ENCODE measurements at regions not wholly inside any gene's neighbourhood (a gene's known extent, or its start where the extent isn't known, plus 50 kb on each side); places are given as distances from the start of the nearest gene placed in this dataset.

DNA sequence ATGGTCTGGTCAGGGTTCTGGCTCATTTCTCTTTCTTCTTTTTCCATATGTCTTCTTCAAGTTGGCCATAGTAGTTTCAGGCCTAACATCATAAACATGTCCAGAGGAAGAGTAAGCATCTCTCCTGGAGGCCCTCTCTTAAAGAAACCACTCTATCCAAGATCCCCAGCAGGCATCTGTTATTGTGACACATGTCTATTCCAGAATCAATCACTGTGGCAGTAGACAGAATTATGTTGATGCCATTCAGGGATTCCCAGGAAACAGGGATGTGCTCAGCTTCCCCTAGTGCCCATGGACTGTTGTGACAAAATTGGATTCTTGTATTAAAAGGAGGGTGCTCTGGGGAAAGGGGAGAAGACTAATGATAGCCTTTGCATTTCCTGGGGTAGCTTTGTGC, 224.0 kb downstream of the HNRNPD start:
- H3K27me3 Mint-ChIP-seq (ENCODE audit: insufficient read depth) = peaks cover 16% of the 10 kb centered on the region
- Histone ChIP-seq H3K9me3 (ENCODE audit: control insufficient read depth, low read length) (no peaks in the 10 kb centered on the region), H3K4me3 (ENCODE audit: low read length) (no peak overlapping the region), H3K36me3 (ENCODE audit: control insufficient read depth, insufficient read depth, low read length) (no peaks in the 10 kb centered on the region), H3K4me1 (ENCODE audit: control insufficient read depth, insufficient read depth, low read length) (no peaks in the 10 kb centered on the region), H3K27ac (ENCODE audit: low read depth, low read length) (no peak overlapping the region), H3K27me3 (ENCODE audit: control insufficient read depth, insufficient read depth, low read length, poor library complexity, severe bottlenecking) (no peaks in the 10 kb centered on the region), H3K9ac (ENCODE audit: extremely low read depth, low read length, poor library complexity, severe bottlenecking) (no peak overlapping the region)
- H3K36me3 Mint-ChIP-seq (ENCODE audit: low read depth) = no peaks in the 10 kb centered on the region
- no peak for DNase-seq
- H3K9me3 Mint-ChIP-seq = no peaks in the 10 kb centered on the region
- H3K27ac Mint-ChIP-seq = no peak overlapping the region
- TF ChIP-seq, protein P1, sequence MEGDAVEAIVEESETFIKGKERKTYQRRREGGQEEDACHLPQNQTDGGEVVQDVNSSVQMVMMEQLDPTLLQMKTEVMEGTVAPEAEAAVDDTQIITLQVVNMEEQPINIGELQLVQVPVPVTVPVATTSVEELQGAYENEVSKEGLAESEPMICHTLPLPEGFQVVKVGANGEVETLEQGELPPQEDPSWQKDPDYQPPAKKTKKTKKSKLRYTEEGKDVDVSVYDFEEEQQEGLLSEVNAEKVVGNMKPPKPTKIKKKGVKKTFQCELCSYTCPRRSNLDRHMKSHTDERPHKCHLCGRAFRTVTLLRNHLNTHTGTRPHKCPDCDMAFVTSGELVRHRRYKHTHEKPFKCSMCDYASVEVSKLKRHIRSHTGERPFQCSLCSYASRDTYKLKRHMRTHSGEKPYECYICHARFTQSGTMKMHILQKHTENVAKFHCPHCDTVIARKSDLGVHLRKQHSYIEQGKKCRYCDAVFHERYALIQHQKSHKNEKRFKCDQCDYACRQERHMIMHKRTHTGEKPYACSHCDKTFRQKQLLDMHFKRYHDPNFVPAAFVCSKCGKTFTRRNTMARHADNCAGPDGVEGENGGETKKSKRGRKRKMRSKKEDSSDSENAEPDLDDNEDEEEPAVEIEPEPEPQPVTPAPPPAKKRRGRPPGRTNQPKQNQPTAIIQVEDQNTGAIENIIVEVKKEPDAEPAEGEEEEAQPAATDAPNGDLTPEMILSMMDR (conservative IDR thresholded peaks at IDR 0.05) = no peak
- H3K4me1 Mint-ChIP-seq = no peaks in the 10 kb centered on the region
- no peak overlapping the region for H3K4me3 Mint-ChIP-seq

DNA sequence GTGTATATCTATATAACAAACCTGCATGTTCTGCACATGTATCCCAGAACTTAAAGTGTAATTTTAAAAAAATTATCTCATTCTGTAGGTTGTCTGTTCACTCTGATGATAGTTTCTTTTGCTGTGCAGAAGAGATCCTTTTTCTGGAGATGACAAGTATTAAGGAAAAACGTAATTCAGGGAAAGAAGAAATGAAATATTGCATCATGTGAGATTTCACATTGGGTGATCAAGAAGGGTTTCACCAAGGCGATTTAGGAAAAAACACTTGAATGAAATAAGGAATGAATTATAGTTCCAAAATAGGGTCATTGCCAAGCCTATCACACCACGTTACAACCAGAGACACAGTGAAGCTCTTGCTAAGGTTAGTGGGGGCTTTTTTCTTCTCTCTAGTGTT, 227.9 kb downstream of the HNRNPD start:
- no peaks in the 10 kb centered on the region for H3K4me1 ChIP-seq (ENCODE audit: control insufficient read depth, insufficient read depth, low read length)
- 87 to 97% methylated on average over 3 of the region's 3 CpGs for WGBS, 2 experiments (ENCODE audit: insufficient coverage in 1 of 2, insufficient read length in 1 of 2)
- H3K27me3 Mint-ChIP-seq (ENCODE audit: insufficient read depth) = peaks cover 15% of the 10 kb centered on the region

DNA sequence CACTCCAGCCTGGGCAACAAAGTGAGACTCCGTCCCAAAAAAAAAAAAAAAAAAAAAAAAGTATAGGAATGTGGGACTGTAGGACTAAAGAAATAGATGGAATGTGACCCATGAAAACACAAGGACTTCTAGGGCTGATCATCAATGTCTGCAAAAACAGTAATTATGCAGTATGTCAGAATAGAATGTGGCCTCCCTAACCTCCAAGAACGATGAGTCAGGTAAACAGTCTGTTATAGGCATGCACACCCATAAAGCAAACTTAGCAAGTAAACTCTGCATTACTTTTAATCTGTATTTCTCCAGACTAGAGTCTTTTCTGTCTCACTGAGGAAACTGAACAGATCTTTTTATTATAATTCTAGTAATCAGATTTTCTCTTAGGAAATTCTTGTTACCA, 233.4 kb downstream of the HNRNPD start:
- Histone ChIP-seq H3K4me3 (ENCODE audit: low read length) (no peak overlapping the region), H3K4me1 (ENCODE audit: control insufficient read depth, insufficient read depth, low read length) (no peaks in the 10 kb centered on the region), H3K9ac (ENCODE audit: extremely low read depth, low read length, poor library complexity, severe bottlenecking) (no peak overlapping the region), H3K9me3 (ENCODE audit: control insufficient read depth, low read length) (no peaks in the 10 kb centered on the region), H3K27ac (ENCODE audit: low read depth, low read length) (no peak overlapping the region), H3K36me3 (ENCODE audit: control insufficient read depth, insufficient read depth, low read length) (no peaks in the 10 kb centered on the region), H3K27me3 (ENCODE audit: control insufficient read depth, insufficient read depth, low read length, poor library complexity, severe bottlenecking) (no peaks in the 10 kb centered on the region)
- Mint-ChIP-seq H3K27ac (no peak overlapping the region), H3K9me3 (no peaks in the 10 kb centered on the region), H3K4me1 (no peaks in the 10 kb centered on the region), H3K27me3 (ENCODE audit: insufficient read depth) (peaks cover 35% of the 10 kb centered on the region), H3K4me3 (no peak overlapping the region), H3K36me3 (ENCODE audit: low read depth) (no peaks in the 10 kb centered on the region)
- TF ChIP-seq, protein P1 (conservative IDR thresholded peaks at IDR 0.05) = no peak
- DNase-seq = no peak
- WGBS, 2 experiments (ENCODE audit: insufficient coverage in 1 of 2, insufficient read length in 1 of 2) = 86 to 100% methylated on average over 1 of the region's 2 CpGs

More for the DNA sequence above, 227.9 kb downstream of the HNRNPD start:
- DNase-seq = no peak
- no peak overlapping the region for H3K4me3 Mint-ChIP-seq
- H3K4me3 ChIP-seq (ENCODE audit: low read length) = no peak overlapping the region
- H3K9ac ChIP-seq (ENCODE audit: extremely low read depth, low read length, poor library complexity, severe bottlenecking) = no peak overlapping the region
- no peaks in the 10 kb centered on the region for H3K9me3 Mint-ChIP-seq
- no peaks in the 10 kb centered on the region for H3K9me3 ChIP-seq (ENCODE audit: control insufficient read depth, low read length)
- H3K4me1 Mint-ChIP-seq = no peaks in the 10 kb centered on the region
- no peaks in the 10 kb centered on the region for H3K36me3 Mint-ChIP-seq (ENCODE audit: low read depth)
- TF ChIP-seq, protein P1 (conservative IDR thresholded peaks at IDR 0.05) = no peak
- no peaks in the 10 kb centered on the region for H3K36me3 ChIP-seq (ENCODE audit: control insufficient read depth, insufficient read depth, low read length)
- no peaks in the 10 kb centered on the region for H3K27me3 ChIP-seq (ENCODE audit: control insufficient read depth, insufficient read depth, low read length, poor library complexity, severe bottlenecking)
- no peak overlapping the region for H3K27ac ChIP-seq (ENCODE audit: low read depth, low read length)
- H3K27ac Mint-ChIP-seq = no peak overlapping the region
